Keratinocyte (primary cell): ENCODE measurements at regions not wholly inside any gene's neighbourhood (a gene's known extent, or its start where the extent isn't known, plus 50 kb on each side); places are given as distances from the start of the nearest gene placed in this dataset.

Source experiments
- CTCF ChIP-seq, 3 experiments: IDR thresholded peaks in 1 of 3; conservative IDR thresholded peaks in 1 of 3; optimal IDR thresholded peaks in 1 of 3; 2 replicates in 2 of 3; 3 replicates in 1 of 3; pipeline versions ENCODE3 to v1.5.1; 2011; ENCODE audit warnings: low read length in 3 of 3, mild to moderate bottlenecking in 3 of 3, moderate library complexity in 2 of 3, control low read depth in 1 of 3, inconsistent platforms in 1 of 3; ENCODE audit not compliant: insufficient read depth in 2 of 3; ENCODE audit errors: extremely low read depth in 1 of 3
- EZH2 ChIP-seq: IDR thresholded peaks from one replicate; pipeline ENCODE4 v1.6.1; 2012; ENCODE audit warnings: inconsistent platforms, mild to moderate bottlenecking, low read length, moderate library complexity

- TF ChIP-seq CTCF (optimal IDR thresholded peaks at IDR 0.05 in 1 of 3, IDR thresholded peaks at IDR 0.05 in 1 of 3, conservative IDR thresholded peaks at IDR 0.05 in 1 of 3; ENCODE audit: extremely low read depth in 1 of 3, insufficient read depth in 2 of 3, low read length in 3 of 3) (no peak), EZH2 (no peak)
Observed at GRCh38 chr1:218717575-218717974, 372.4 kb downstream of the TGFB2 start.
